NCI-H1417 treated with DMSO at 0.1 percent for 48 hours (cell line): ENCODE measurements at regions not wholly inside any gene's neighbourhood (a gene's known extent, or its start where the extent isn't known, plus 50 kb on each side); places are given as distances from the start of the nearest gene placed in this dataset.

Experiments
- DNase-seq: peaks from one replicate; lab custom pipeline; 2025; lab: John Stamatoyannopoulos, UW

GRCh38 chr2:45212953-45213635, 203.8 kb upstream of the SIX2 start:
- no peak for DNase-seq

GRCh38 chr2:45211636-45212035, 202.4 kb upstream of the SIX2 start:
- no peak for DNase-seq

- DNase-seq = no peak
These were observed 201.4 kb upstream of the SIX2 start for GRCh38 chr2:45210462-45211195.

GRCh38 chr2:45209875-45210274, 200.6 kb upstream of the SIX2 start:
- no peak for DNase-seq

GRCh38 chr2:45209302-45209701, 200.1 kb upstream of the SIX2 start:
- DNase-seq = no peak

- DNase-seq = no peak
These were observed 197.8 kb upstream of the SIX2 start for GRCh38 chr2:45207101-45207500.

- DNase-seq = no peak
These were observed 196.7 kb upstream of the SIX2 start for GRCh38 chr2:45205985-45206384.

GRCh38 chr2:45205480-45205879, 196.2 kb upstream of the SIX2 start:
- DNase-seq = no peak

GRCh38 chr2:45203400-45203799, 194.1 kb upstream of the SIX2 start:
- DNase-seq = no peak

GRCh38 chr2:45199973-45200372, 190.7 kb upstream of the SIX2 start:
- no peak for DNase-seq

GRCh38 chr2:45195916-45196315, 186.7 kb upstream of the SIX2 start:
- no peak for DNase-seq

GRCh38 chr2:45194596-45194995, 185.3 kb upstream of the SIX2 start:
- DNase-seq = no peak

- DNase-seq = no peak
These were observed 184.3 kb upstream of the SIX2 start for GRCh38 chr2:45193581-45193980.

- DNase-seq = no peak
These were observed 183.7 kb upstream of the SIX2 start for GRCh38 chr2:45192991-45193390.

GRCh38 chr2:45192481-45192880, 183.2 kb upstream of the SIX2 start:
- no peak for DNase-seq

- no peak for DNase-seq
These were observed 182.7 kb upstream of the SIX2 start for GRCh38 chr2:45191976-45192375.

- DNase-seq = no peak
These were observed 182.1 kb upstream of the SIX2 start for GRCh38 chr2:45191146-45191863.

- no peak for DNase-seq
These were observed 181.3 kb upstream of the SIX2 start for GRCh38 chr2:45190481-45190942.

- DNase-seq = no peak
These were observed 175.4 kb upstream of the SIX2 start for GRCh38 chr2:45184606-45185005.

GRCh38 chr2:45182667-45183295, 173.5 kb upstream of the SIX2 start:
- DNase-seq = no peak

- no peak for DNase-seq
These were observed 171.5 kb upstream of the SIX2 start for GRCh38 chr2:45180779-45181178.

GRCh38 chr2:45180033-45180746, 170.9 kb upstream of the SIX2 start:
- DNase-seq = no peak
